Stimulated activated CD4-positive, alpha-beta T cell treated with anti-CD3 and anti-CD28 coated beads, Interleukin-2, amount 100 ng/mL, for 48 hours (primary cell): ENCODE measurements at regions not wholly inside any gene's neighbourhood (a gene's known extent, or its start where the extent isn't known, plus 50 kb on each side); places are given as distances from the start of the nearest gene placed in this dataset.

ENCODE experiments used
- DNase-seq, 2 donors: peaks; one replicate each; pipeline ENCODE4 v3.0.0-alpha.2; 2020

DNA sequence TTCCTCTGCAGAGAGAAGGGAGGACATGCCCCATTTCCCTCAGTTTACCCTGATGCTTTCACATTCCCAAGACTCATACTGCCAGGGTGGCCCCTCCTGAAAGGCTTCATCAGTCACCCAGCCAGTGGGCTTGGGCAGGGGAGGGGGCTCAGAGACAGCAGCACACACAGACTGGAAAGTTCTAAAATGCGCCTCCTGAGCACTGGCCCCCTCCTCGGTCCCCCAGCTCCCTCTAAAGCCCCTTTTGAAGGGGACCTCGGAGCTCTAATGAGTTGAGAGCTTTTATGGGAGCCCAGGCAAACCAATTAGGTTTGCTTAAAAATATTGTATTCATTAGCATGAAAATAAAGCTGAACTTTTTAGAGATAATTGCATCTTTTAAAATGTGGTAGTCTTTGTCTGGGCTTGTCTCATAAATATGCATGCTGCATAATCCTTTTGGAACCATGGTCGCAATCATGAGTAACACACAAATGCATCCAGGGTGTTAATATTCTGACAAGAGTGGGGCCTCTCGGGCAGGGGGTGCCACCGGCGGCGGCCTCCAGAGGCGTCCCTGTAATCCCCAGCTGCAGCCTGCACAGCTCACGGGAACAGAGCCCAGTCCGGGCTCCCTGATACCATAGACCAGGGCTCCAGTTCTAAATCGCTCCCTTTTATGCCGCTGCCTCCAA is 78.5 kb downstream of the RPLP1 start:
- DNase-seq = no peak

DNA sequence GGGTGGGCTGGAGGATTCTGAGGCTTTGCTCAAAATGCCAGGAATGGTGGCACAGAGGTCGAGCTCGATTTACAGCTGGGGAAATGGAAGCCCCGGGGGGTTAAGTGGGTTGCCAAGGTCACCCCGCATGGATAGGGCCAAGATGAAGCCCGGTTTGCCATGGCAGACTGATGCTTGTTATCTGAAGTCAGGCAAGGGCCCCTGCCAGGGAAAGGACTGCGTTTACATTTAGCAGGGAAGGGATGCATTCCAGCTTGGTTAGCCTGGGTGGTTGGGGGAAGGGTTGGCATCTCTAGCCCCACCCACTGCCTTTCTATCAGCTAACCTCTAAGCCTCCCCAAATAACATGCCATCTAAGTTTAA is 79.0 kb downstream of the RPLP1 start:
- DNase-seq = no peak

DNA sequence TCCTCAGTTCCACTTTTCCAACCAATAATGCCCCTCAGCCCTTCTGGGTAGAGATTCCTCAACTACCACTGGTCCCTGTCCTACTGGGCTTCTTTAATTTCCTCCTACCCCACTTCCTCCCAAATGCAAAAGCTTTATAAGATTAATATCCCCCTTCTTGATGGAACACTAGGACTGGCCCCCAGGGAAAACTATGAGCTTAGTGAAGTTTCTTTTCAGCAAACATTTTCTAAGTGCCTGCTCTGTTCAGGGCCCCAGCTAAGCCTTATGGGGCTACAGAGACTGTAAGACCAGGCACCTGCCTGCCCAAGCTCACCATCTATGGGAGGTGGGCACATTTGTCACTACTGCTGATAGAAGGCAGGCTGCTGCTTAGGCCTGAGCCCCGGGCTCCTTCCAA is 79.4 kb downstream of the RPLP1 start:
- no peak for DNase-seq

DNA sequence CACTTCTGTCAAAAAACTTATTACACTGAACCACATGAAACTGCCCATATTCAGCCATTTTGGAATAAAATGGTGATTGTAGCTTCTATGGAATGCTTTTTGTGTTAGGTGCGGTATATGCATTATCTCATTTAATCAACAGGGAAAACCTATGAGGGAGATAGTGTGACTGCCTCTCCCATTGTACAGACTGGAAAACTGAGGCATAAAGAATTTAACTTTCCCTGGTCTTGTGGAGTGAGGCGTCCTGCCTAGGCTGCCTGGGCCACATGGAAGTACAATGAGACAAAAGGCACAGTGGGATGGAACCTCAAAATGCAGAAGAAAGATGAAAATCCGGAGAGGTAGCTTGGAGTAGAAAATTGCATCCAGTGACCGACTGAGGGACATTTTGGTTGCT is 80.2 kb downstream of the RPLP1 start:
- DNase-seq = no peak

DNA sequence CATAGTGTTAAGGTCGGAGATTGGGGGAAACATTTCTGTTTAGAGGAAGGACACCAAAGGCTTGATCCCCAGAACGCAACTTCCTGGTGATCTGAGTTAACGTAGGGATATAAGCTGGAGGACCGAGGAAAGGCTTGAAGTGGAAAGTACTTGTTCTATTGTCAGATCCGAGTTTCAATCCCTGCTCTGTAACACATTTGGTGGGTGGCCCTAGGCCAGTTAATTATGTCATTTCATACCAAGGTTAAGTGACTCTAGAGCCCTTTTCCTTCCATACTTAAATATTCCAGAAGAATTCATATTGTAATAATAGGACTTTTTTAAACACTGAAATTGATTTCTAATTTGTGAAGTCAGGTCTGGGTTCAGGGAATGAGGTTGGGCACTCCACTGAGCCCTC is 80.9 kb downstream of the RPLP1 start:
- DNase-seq = no peak

DNA sequence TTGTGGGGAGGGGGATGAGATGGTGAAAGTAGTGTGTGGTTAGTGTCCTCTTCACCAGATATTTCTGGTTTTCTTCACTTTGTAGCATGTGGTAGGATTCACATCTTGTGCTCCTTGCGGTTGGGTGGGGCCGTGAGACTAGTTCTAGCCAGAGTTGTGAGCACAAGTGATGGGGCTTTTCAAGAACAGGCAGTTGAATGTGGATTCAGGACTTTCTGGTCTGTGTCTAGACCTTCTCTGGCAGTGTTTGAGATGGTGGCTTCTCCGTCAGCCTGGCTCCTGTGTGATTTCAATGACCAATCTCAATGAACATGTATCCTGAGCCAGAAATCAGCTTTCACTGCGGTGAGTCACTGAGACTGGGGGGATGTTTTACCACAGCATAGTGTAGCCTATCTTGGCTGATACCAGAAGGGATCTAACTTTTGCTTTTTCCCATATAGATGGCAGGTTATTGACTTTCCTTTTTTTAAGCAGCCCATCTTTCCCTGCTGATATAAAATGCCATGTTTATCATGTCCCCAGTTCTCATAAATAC is 82.6 kb downstream of the RPLP1 start:
- no peak for DNase-seq

DNA sequence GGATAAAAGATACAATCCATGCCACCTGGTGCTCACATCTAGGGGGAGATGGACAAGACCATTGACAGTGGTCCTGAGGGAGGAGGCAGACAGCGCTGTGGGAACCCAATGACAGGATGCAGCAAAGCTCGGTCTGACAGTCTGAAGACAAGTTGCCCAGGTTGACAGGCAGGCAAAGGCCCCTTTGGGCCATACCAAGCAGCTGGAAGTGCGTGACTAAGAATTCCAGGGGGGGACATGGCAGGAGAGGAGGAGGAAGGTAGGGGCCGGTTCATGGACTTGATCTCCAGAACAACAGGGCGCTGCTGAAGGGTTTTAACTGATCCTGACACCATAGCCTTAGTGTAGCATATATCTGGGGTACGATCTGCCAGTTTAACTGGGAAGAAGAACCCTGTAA is 83.4 kb downstream of the RPLP1 start:
- no peak for DNase-seq

DNA sequence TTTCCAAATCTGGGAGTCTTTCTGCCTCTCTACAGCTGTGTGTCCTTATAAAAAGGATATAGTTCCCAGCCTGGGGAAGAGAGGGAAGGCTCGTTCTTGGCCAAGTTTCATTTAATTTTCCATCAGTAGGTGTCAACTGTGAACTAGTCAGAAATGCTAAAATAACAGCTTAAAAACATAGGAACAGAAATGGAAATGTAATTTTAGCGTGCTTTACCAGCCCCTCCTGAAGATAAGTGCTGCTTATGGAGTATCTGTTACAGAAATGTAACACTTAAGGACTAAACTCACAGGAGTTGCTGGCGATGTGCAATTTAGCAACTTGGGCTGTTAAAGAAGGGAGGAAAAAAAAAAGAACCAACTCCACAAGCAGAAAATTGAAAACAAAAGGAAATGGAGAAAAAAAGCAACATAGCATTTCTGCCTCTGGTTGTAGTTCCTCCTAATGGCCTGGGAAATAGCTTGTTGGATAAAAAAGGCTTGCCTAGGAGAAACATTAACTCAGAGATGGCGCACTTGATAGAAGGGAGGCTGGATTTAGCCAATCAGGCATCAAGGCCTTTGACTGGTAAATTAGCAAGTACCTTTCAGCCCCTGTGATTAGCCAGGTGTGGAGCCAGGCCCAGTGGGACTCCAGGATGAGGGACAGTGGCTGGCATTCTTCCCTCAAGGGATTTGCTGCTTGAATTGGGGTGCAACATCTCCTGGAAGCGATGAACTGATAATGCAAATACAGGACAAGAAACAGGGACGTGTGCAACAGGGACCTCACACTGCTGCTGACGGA is 84.3 kb downstream of the RPLP1 start:
- no peak for DNase-seq

DNA sequence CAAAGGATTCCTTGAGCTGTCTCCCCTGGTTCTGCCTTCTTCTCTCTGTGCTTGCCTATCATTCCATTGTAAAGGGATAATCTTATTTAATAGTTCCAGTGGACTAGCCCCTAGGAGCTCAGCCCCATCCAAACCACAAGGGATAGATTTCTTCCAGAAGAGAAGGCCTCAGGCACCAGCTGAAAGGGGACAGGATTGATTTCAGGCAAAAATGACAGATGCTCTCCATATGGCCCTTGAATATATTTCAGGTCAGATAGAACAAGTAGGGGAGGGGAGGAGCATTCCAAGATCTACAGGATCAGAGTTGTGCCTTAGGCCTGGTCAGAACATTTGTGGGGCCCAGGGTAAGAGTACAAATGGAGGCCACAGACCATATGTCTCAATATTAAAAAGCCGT is 85.3 kb downstream of the RPLP1 start:
- no peak for DNase-seq

DNA sequence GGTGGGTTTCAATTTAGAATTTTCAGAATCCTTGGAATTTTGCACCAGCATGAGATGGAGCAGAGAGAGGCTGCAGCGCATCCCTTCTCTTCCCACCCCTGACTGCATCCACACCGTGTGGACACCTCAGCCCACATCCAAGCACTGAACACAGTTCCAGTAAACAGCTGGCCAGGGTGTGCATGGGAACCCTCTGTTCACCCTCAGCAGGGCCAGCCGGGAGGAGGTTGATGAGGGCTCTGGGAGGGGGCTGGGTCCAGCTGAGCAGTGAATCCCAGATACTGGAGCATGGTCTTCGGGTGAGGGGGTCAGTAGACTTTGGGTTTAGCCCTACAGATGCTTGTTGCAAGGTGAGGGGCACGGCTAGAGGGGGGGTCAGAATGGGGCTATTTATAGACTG is 85.8 kb downstream of the RPLP1 start:
- no peak for DNase-seq

DNA sequence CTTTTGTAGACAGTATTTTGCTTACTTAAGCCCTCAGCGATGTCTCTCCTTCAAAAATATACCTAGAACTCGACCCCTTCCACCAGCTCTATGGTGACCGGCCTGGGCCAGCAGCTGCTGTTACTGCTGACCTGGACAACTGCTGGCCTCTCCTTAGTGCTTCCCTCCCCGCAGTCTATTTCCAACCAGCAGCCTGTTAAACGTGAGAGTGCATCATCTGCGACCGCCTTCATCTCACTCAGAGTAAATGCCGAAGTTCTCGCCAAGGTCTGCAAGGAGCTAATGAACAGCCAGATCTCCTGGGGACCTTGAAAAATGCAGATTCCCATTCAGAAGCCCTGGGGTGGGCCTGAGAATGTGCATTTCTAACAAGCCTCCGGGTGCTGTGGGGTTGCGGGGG is 86.7 kb downstream of the RPLP1 start:
- no peak for DNase-seq

DNA sequence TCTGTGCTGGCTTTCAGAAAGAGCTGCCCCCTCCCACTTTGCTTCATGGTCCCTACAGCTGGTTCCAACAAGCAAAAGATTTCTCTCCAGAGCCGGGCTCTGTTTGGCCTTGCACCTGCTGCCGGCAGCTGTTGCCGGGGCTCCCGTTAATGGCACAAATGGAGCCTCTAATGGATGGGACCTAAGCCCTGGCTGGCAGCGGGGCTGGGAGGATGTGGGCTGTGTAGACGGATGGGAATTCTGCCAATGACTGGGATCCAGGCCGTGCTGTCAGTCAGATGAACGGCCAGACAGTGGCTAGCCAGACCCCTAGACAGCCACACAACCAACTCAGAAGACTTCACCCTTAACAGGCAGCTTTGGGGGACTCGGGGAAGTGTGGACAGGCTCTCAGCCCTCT is 88.0 kb downstream of the RPLP1 start:
- DNase-seq = no peak

DNA sequence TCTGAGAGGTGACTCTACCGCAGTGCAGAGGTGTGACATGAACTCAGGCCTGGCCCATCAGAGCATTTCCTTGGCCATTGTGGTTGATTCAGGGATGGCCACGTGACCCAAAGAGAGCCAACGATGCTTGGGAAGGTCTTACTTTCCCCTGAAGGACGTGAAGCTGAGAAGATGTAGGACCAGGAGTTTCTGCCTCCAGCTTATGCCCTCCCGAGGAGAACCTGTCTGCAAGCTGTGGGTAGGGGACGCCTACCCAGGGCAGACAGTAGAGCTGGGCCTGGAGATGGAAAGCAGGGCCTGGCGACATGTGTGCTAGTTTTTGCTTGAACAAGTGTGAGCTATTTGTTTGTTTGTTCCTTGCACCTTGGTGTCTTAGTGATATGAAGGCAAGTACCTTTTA is 89.4 kb downstream of the RPLP1 start:
- DNase-seq = no peak

DNA sequence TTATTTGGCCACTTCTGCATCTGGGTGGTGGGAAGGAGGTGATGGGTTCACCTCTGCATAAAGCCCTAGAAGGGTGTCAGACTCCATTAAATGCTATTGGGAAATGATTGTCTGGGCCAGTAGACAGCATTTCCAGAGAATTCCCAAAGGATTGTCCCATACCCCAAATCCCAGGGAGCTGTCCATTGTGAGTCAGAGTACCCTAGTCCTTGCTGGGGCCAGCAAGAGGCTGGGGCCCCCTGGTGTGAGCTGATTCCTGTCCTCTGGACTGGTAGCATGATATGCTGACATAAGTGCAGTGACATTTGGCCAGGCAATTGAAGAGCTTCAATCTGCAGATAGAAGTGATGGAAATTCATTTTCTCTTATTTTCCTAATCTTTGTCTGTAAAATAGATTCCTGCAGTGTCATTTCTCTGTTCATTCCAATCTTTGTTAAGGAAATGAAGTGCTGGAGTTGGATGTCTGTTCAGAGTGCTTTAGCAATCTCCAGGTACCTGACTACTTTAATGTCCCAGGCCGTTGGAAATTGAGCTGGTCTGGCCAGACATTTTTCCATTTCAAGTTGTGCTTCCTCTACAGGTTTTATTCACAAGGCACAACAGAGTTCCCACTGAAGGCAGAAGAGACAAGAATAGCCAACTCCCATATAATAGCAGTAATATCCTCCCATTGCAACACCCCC is 91.2 kb downstream of the RPLP1 start:
- DNase-seq = no peak

DNA sequence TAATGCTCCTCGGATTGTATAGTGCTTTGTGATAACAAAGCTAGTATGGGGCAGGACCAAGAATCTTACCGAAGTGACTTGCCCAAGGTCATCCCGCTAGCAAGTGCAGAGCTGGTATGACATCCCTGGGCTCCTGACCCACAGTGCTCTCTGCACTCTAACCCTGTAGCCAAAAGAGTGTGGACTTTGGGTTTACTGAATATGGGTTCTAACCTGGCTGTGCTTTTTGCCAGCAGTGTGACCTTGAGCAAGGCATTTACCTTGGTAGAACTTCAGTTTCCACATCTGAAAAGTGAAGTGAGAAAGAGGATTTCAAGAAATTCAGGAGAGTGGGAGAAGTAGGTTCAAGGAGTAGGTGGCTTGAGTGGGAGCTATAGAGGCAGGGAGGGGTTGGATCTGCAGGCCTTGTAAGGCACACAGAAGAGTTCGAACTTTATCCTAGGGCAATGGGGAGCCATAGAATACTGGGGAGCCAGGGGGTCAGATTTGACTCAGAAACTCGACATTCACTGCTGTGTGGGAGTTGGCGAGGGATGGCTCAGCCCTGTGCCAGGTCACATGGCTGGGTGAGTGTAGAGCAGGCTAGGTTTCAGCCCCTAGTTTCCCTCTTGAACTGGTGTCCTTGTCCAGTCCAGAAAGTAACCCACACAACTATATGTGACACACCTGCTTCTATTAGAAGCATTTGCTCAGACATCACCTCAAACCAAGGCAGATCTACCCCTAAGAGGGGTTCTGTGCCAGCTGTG is 91.9 kb downstream of the RPLP1 start:
- no peak for DNase-seq

DNA sequence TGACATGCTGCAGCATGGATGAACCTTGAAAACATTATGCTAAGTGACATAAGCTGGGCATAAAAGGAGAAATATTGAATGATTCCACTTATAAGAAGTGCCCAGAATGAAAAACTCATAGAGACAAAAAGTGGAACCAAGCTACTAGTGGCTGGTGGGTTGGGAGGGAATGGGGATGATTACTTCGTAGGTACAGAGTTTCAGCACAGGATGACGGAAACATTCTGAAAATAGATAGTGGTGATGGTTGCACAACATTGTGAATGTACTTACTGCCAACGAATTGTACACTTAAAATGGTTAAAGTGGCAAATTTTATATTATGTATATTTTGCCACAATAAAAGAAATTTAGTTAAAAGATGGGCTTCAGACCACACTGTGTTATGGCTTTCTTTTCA is 93.6 kb downstream of the RPLP1 start:
- DNase-seq = no peak

DNA sequence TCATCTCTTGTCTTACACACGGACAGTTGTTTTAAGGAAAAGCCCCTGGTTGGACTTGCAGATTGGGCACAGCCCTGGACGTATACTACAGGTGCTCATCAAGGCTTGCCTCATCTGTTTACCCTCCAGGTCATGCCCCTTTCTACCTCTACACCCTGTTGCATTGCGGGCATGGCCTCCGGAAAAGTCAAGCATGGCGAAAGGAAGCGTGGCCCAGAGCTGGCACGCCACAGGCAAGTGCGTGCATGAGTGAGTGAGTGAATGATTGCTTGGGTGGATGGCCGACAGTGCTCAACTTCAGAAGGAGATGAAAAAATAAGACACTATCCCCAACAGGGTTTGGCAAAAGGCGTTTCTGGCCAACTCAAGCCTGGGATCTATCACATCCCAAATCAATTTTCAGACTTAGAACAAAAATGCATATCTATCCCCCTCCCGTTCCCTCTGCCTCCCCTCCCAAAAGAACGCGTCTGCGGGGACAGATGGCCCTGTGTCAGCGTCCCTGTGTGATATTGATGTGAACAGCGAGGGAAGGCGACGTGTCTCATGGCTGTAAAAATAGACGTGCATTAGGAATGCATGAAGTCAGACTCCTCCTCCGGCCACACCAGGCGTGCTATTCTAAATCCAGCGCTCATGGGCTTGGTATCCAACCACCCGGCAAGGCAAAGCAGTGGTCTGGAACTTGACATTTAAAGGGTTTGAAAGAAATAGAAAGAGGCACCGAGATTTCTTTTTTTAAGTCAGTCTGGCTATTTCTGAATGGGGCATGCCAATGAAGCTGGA is 96.0 kb downstream of the RPLP1 start:
- DNase-seq = no peak

DNA sequence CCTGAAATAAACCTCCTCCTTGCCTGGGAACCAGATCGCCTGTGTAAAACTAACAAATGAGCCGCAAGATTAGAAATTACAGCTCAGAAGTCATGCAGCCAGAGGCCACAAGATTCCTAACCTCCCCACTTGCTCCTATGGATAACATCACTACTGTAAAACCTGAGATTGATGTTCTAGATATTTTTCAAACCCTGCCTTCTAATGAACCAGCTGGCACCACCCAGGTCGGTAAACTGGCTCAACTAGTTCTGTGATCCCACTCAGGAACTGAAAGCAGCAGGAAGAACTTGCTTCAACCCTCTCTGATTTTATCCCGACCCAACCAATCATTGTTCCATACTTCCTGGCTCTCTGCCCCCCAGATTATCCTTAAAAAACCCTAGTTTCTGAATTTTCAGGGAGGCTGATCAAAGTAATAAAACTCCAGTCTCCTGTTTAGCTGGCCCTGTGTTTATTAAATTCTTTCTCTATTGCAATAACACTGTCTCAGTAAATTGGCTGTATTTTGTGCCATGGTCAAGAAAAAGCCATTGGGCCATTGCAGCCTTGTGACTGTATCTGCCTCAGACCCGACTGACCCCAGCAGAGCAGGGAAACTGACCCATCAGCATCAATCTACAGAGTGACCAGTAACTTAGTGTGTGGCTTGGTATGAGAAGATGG is 98.9 kb downstream of the RPLP1 start:
- DNase-seq = no peak

DNA sequence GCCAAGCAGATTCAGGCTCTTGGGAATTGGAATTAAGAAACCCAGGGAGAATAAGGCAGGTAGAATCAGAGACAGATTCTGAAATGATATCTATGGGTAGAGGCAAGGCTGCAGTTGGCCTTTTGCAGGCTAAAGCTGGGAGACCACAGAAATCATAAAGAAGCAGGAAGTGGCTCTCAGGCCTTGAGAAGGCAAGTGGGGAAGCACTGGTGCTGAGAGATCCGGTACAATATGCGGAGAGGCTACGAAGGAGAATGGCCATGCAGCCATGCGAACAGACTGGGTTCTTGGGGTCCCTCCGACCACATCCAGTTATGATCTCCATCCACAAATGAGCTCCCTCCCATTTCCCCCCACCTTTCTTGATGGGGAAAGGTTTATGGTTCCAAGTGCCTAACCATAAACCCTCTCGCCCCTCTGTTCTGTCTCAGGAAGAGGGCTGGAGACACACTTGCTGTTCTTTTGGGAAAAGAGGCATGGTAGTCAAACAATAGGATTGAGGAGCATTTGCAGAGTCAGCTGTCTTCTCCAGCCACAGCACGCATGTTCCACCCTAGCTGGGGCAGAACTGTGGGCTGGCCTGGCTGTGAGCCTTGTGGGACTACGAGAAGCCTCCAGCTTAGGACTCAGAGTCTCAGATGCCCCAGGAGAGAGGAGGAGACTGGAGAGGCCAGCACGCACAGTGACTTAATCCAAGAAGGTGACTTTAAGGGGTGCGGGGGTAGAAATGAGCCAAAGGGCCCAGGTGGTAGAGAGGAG is 99.6 kb downstream of the RPLP1 start:
- DNase-seq = no peak

DNA sequence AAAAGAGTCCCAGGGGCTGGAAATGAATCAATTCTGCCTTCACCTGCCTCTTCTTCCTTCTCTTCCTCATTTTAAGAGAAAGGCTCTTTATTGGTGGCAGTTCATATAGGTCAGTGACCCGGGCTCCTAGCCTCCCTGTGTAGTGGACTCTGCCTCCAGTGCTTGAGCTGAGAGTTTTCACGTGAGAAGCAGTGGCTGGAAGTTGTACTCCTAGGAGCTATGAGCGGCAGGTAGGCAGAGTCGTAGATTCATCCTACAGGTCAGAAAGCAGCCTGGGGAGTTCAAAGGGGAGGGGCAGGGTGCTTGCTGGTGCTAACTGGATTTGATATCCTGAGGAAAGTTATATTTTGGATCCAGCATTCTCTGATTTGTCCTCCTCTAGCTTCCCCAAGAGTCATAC is 101.1 kb downstream of the RPLP1 start:
- no peak for DNase-seq
